GM23338 (cell line): ENCODE measurements at regions not wholly inside any gene's neighbourhood (a gene's known extent, or its start where the extent isn't known, plus 50 kb on each side); places are given as distances from the start of the nearest gene placed in this dataset.
A peak's percentile ranks its signal among the peaks of the same experiment; 100 is the strongest.

ENCODE experiments used
- ATAC-seq: fragments of 200-7000 bp; cut with Tn5 transposase; 3 replicates; pipeline ENCODE4 v1.9.1; 2020
- DNase-seq: peaks from one replicate; pipeline ENCODE4 v3.0.0-alpha.2; 2015; ENCODE audit warnings: low spot score
- H2AFZ ChIP-seq: fragments of 200-600 bp; sonication (generic); 2 replicates; pipeline ENCODE4 v1.8.0; 2016; ENCODE audit warnings: antibody characterized with exemption, mild to moderate bottlenecking, moderate library complexity
- H3F3A ChIP-seq: fragments of 200-600 bp; sonication (generic); replicated peaks from 2 replicates; pipeline ENCODE4 v1.8.0; 2017; ENCODE audit warnings: antibody characterized with exemption, mixed run types, low read depth
- H3K27ac ChIP-seq: fragments of 200-600 bp; sonication (generic); 2 replicates; pipeline ENCODE4 v1.6.1; 2016; ENCODE audit warnings: low read depth
- H3K27me3 ChIP-seq: fragments of 200-600 bp; sonication (generic); 2 replicates; pipeline ENCODE4 v1.8.0; 2016; ENCODE audit warnings: mild to moderate bottlenecking, mixed run types, moderate library complexity; ENCODE audit not compliant: insufficient read depth
- H3K36me3 ChIP-seq: fragments of 200-600 bp; sonication (generic); 2 replicates; pipeline ENCODE4 v1.8.0; 2016; ENCODE audit warnings: mild to moderate bottlenecking; ENCODE audit not compliant: insufficient read depth
- H3K4me1 ChIP-seq: fragments of 200-600 bp; sonication (generic); 2 replicates; pipeline ENCODE4 v1.8.0; 2016; ENCODE audit warnings: mild to moderate bottlenecking, moderate library complexity; ENCODE audit not compliant: insufficient read depth
- H3K4me2 ChIP-seq: fragments of 200-600 bp; sonication (generic); 2 replicates; pipeline ENCODE4 v1.7.1; 2017; ENCODE audit warnings: mixed run types
- H3K4me3 ChIP-seq: fragments of 200-600 bp; sonication (generic); 2 replicates; pipeline ENCODE4 v1.6.1; 2016; ENCODE audit warnings: mixed run types
- H3K79me2 ChIP-seq: fragments of 200-600 bp; sonication (generic); replicated peaks from 2 replicates; pipeline ENCODE4 v1.8.0; 2017; ENCODE audit warnings: mild to moderate bottlenecking; ENCODE audit not compliant: insufficient read depth
- H3K9me2 ChIP-seq: fragments of 200-600 bp; sonication (generic); 2 replicates; pipeline ENCODE4 v1.8.0; 2017; ENCODE audit not compliant: insufficient read depth
- H4K20me1 ChIP-seq: fragments of 200-600 bp; sonication (generic); replicated peaks from 2 replicates; pipeline ENCODE4 v1.8.0; 2017; ENCODE audit warnings: mild to moderate bottlenecking; ENCODE audit not compliant: insufficient read depth
- H3K27ac Mint-ChIP-seq: 2 replicates; pipeline ENCODE4 v1.8.0; 2020; ENCODE audit warnings: inconsistent platforms, mild to moderate bottlenecking, moderate library complexity, mixed read lengths
- H3K27me3 Mint-ChIP-seq: 3 replicates; pipeline ENCODE4 v1.8.0; 2022; ENCODE audit warnings: low read depth, mild to moderate bottlenecking, moderate library complexity, mixed read lengths, inconsistent platforms; ENCODE audit not compliant: insufficient read depth, poor library complexity
- H3K36me3 Mint-ChIP-seq: 3 replicates; pipeline ENCODE4 v1.8.0; 2021; ENCODE audit warnings: low read depth, mild to moderate bottlenecking, inconsistent platforms, moderate library complexity, mixed read lengths
- H3K4me1 Mint-ChIP-seq: 3 replicates; pipeline ENCODE4 v1.8.0; 2020; ENCODE audit warnings: mild to moderate bottlenecking, inconsistent platforms, mixed read lengths
- H3K4me3 Mint-ChIP-seq: 3 replicates; pipeline ENCODE4 v1.8.0; 2021; ENCODE audit warnings: moderate library complexity, mild to moderate bottlenecking, inconsistent platforms, mixed read lengths
- H3K9me3 Mint-ChIP-seq: 3 replicates; pipeline ENCODE4 v1.8.0; 2020; ENCODE audit warnings: moderate library complexity, mild to moderate bottlenecking, inconsistent platforms, mixed read lengths
- EZH2 ChIP-seq: fragments of 200-600 bp; sonication (generic); IDR thresholded peaks from one replicate; pipeline ENCODE4 v1.8.0; 2017; ENCODE audit warnings: antibody characterized with exemption, mild to moderate bottlenecking, low read depth; ENCODE audit not compliant: unreplicated experiment
- EZH2phosphoT487 ChIP-seq: fragments of 200-600 bp; sonication (generic); IDR thresholded peaks from one replicate; pipeline ENCODE4 v1.8.1; 2018; ENCODE audit warnings: antibody characterized with exemption; ENCODE audit not compliant: unreplicated experiment
- JUNB ChIP-seq: IDR thresholded peaks from one replicate; pipeline ENCODE4 v1.6.1; 2016; ENCODE audit warnings: antibody characterized with exemption; ENCODE audit not compliant: unreplicated experiment
- NANOG ChIP-seq: IDR thresholded peaks from 2 replicates; pipeline ENCODE4 v1.6.1; 2016; ENCODE audit warnings: antibody characterized with exemption, borderline replicate concordance
- REST ChIP-seq: IDR thresholded peaks from one replicate; pipeline ENCODE4 v1.6.1; 2018; ENCODE audit warnings: antibody characterized with exemption; ENCODE audit not compliant: unreplicated experiment
- STAT1 ChIP-seq: IDR thresholded peaks from one replicate; pipeline ENCODE4 v1.6.1; 2016; ENCODE audit warnings: antibody characterized with exemption; ENCODE audit not compliant: unreplicated experiment
- ZNF331 ChIP-seq: fragments of 250-450 bp; sonication (Bioruptor Pico); IDR thresholded peaks from 2 replicates; pipeline ENCODE4 v1.5.0; 2020; ENCODE audit warnings: low read depth, mild to moderate bottlenecking, moderate library complexity
- TF ChIP-seq, protein P1 (sequence below), 2 experiments: fragments of 200-600 bp in 1 of 2; sonication (generic) in 1 of 2; conservative IDR thresholded peaks; 2 replicates each; pipeline versions ENCODE4 v1.5.1 to v1.6.1; 2016 to 2017; ENCODE audit warnings: antibody characterized with exemption in 2 of 2, low read depth in 2 of 2, mild to moderate bottlenecking in 2 of 2, moderate library complexity in 1 of 2

- H3K27ac Mint-ChIP-seq: no peak overlapping the region
- ATAC-seq: no peak
- TF ChIP-seq REST (no peak), EZH2phosphoT487 (no peak), EZH2 (no peak), ZNF331 (CRISPR knock-in tag) (no peak)
Measured at GRCh38 chr12:89976866-89977265, 268.2 kb upstream of the ATP2B1 start.

GRCh38 chr12:89975574-89975973 lies 266.9 kb upstream of the ATP2B1 start:
- no peak overlapping the region for H3K4me2 ChIP-seq
- Mint-ChIP-seq H3K27ac (no peak overlapping the region), H3K4me3 (no peak overlapping the region), H3K4me1 (peaks cover 8% of the 10 kb centered on the region), H3K27me3 (peaks cover 2% of the 10 kb centered on the region), H3K36me3 (no peaks in the 10 kb centered on the region), H3K9me3 (no peaks in the 10 kb centered on the region)
- H3K27ac ChIP-seq: no peak overlapping the region
- no peak for DNase-seq
- no peaks in the 10 kb centered on the region for H3K36me3 ChIP-seq
- H3K27me3 ChIP-seq: no peaks in the 10 kb centered on the region
- H3F3A ChIP-seq: no peaks in the 10 kb centered on the region
- H3K4me3 ChIP-seq: no peak overlapping the region
- H3K79me2 ChIP-seq: no peaks in the 10 kb centered on the region
- no peak for ATAC-seq
- no peaks in the 10 kb centered on the region for H4K20me1 ChIP-seq
- no peak overlapping the region for H2AFZ ChIP-seq
- H3K9me2 ChIP-seq: no peaks in the 10 kb centered on the region; the same call in 1 of the 2 replicates
- H3K4me1 ChIP-seq: no peaks in the 10 kb centered on the region
- TF ChIP-seq, protein P1, sequence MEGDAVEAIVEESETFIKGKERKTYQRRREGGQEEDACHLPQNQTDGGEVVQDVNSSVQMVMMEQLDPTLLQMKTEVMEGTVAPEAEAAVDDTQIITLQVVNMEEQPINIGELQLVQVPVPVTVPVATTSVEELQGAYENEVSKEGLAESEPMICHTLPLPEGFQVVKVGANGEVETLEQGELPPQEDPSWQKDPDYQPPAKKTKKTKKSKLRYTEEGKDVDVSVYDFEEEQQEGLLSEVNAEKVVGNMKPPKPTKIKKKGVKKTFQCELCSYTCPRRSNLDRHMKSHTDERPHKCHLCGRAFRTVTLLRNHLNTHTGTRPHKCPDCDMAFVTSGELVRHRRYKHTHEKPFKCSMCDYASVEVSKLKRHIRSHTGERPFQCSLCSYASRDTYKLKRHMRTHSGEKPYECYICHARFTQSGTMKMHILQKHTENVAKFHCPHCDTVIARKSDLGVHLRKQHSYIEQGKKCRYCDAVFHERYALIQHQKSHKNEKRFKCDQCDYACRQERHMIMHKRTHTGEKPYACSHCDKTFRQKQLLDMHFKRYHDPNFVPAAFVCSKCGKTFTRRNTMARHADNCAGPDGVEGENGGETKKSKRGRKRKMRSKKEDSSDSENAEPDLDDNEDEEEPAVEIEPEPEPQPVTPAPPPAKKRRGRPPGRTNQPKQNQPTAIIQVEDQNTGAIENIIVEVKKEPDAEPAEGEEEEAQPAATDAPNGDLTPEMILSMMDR (conservative IDR thresholded peaks at IDR 0.05; ENCODE audit: low read depth in 2 of 2): no peak
- no peak for TF ChIP-seq STAT1
- no peak for TF ChIP-seq REST
- TF ChIP-seq JUNB: no peak
- TF ChIP-seq NANOG: no peak
- no peak for TF ChIP-seq ZNF331 (CRISPR knock-in tag)
- no peak for TF ChIP-seq EZH2

More at GRCh38 chr12:89976866-89977265, 268.2 kb upstream of the ATP2B1 start:
- peaks cover 2% of the 10 kb centered on the region for H3K27me3 Mint-ChIP-seq
- H3K4me3 Mint-ChIP-seq: no peak overlapping the region
- Histone ChIP-seq H4K20me1 (no peaks in the 10 kb centered on the region), H3K4me1 (no peaks in the 10 kb centered on the region), H2AFZ (peak overlapping the region; percentile 60), H3K4me3 (no peak overlapping the region), H3F3A (no peaks in the 10 kb centered on the region), H3K4me2 (no peak overlapping the region), H3K79me2 (no peaks in the 10 kb centered on the region), H3K27ac (no peak overlapping the region), H3K9me2 (peaks cover 2% of the 10 kb centered on the region; the same call in 1 of the 2 replicates), H3K27me3 (no peaks in the 10 kb centered on the region), H3K36me3 (no peaks in the 10 kb centered on the region)
- no peak for DNase-seq
- H3K4me1 Mint-ChIP-seq: peaks cover 8% of the 10 kb centered on the region
- no peaks in the 10 kb centered on the region for H3K36me3 Mint-ChIP-seq
- no peaks in the 10 kb centered on the region for H3K9me3 Mint-ChIP-seq
